ENCODE measurements at regions not wholly inside any gene's neighbourhood (a gene's known extent, or its start where the extent isn't known, plus 50 kb on each side); places are given as distances from the start of the nearest gene placed in this dataset.
"Not testable (repeated sequence)": the region's sequence is repeated elsewhere in the genome, so short reads cannot be mapped to it uniquely, and the experiment has no call there.

DNA sequence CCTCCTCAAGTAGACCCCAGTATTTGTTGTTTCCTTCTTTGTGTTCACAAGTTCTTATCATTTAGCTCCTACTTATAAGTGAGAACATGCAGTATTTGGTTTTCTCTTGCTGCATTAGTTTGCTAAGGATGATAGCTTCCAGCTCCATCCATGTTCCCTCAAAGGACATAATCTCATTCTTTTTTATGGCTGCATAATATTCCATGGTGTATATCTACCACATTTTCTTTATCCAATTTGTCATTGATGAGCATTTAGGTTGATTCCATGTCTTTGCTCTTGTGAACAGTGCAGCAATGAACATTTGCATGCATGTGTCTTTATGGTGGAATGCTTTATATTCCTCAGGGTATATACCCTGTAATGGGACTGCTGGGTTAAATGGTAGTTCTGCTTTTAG is 137.7 kb upstream of the SLC38A2 start:
- TF ChIP-seq, protein P1, sequence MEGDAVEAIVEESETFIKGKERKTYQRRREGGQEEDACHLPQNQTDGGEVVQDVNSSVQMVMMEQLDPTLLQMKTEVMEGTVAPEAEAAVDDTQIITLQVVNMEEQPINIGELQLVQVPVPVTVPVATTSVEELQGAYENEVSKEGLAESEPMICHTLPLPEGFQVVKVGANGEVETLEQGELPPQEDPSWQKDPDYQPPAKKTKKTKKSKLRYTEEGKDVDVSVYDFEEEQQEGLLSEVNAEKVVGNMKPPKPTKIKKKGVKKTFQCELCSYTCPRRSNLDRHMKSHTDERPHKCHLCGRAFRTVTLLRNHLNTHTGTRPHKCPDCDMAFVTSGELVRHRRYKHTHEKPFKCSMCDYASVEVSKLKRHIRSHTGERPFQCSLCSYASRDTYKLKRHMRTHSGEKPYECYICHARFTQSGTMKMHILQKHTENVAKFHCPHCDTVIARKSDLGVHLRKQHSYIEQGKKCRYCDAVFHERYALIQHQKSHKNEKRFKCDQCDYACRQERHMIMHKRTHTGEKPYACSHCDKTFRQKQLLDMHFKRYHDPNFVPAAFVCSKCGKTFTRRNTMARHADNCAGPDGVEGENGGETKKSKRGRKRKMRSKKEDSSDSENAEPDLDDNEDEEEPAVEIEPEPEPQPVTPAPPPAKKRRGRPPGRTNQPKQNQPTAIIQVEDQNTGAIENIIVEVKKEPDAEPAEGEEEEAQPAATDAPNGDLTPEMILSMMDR (IDR thresholded peaks at IDR 0.05 in 4 of 5, conservative IDR thresholded peaks at IDR 0.05 in 1 of 5), result not testable (repeated sequence)
- not testable (repeated sequence) for TF ChIP-seq POLR2A (IDR thresholded peaks at IDR 0.05)
